MM.1S (cell line): ENCODE measurements at regions not wholly inside any gene's neighbourhood (a gene's known extent, or its start where the extent isn't known, plus 50 kb on each side); places are given as distances from the start of the nearest gene placed in this dataset.

Experiments used
- DNase-seq: peaks from one replicate; pipeline ENCODE4 v3.0.0-alpha.2; 2015
- H2AFZ ChIP-seq: fragments of 300-600 bp; sonication (generic); 2 replicates; pipeline ENCODE4 v1.6.0; 2016; ENCODE audit warnings: antibody characterized with exemption, low read length
- H3F3A ChIP-seq: fragments of 300-600 bp; sonication (generic); 2 replicates; pipeline ENCODE4 v1.6.1; 2016; ENCODE audit warnings: mild to moderate bottlenecking, antibody characterized with exemption, low read length, moderate library complexity, mixed read lengths; ENCODE audit not compliant: insufficient read depth
- H3K27ac ChIP-seq: fragments of 300-600 bp; sonication (generic); 2 replicates; pipeline ENCODE4 v1.5.1; 2016; ENCODE audit warnings: mild to moderate bottlenecking, low read length
- H3K27me3 ChIP-seq: fragments of 300-600 bp; sonication (generic); replicated peaks from 2 replicates; pipeline ENCODE4 v1.6.0; 2016; ENCODE audit warnings: low read length; ENCODE audit not compliant: insufficient read depth
- H3K36me3 ChIP-seq: fragments of 300-600 bp; sonication (generic); replicated peaks from 2 replicates; pipeline ENCODE4 v1.6.1; 2016; ENCODE audit warnings: mild to moderate bottlenecking, low read length, mixed read lengths; ENCODE audit not compliant: insufficient read depth
- H3K4me1 ChIP-seq: fragments of 300-600 bp; sonication (generic); 2 replicates; pipeline ENCODE4 v1.6.1; 2016; ENCODE audit warnings: low read length, mixed read lengths
- H3K4me2 ChIP-seq: fragments of 300-600 bp; sonication (generic); 2 replicates; pipeline ENCODE4 v1.6.0; 2016; ENCODE audit warnings: low read depth, low read length
- H3K4me3 ChIP-seq: fragments of 300-600 bp; sonication (generic); 2 replicates; pipeline ENCODE4 v1.5.1; 2016; ENCODE audit warnings: low read length, mixed read lengths
- H3K79me2 ChIP-seq: fragments of 300-600 bp; sonication (generic); 2 replicates; pipeline ENCODE4 v1.6.1; 2016; ENCODE audit warnings: mixed run types, low read length, mixed read lengths
- H3K9ac ChIP-seq: fragments of 300-600 bp; sonication (generic); 2 replicates; pipeline ENCODE4 v1.6.1; 2016; ENCODE audit warnings: low read length, mixed read lengths
- H3K9me2 ChIP-seq: fragments of 300-600 bp; sonication (generic); replicated peaks from 2 replicates; pipeline ENCODE4 v1.6.1; 2016; ENCODE audit warnings: mild to moderate bottlenecking, low read length, mixed read lengths; ENCODE audit not compliant: insufficient read depth
- H3K9me3 ChIP-seq: fragments of 300-600 bp; sonication (generic); replicated peaks from 2 replicates; pipeline ENCODE4 v1.6.1; 2016; ENCODE audit warnings: mild to moderate bottlenecking, low read length, mixed read lengths; ENCODE audit not compliant: insufficient read depth
- H4K20me1 ChIP-seq: fragments of 300-600 bp; sonication (generic); 2 replicates; pipeline ENCODE4 v1.6.1; 2016; ENCODE audit warnings: mild to moderate bottlenecking, low read length, moderate library complexity, mixed read lengths; ENCODE audit not compliant: insufficient read depth
- CTCF ChIP-seq: fragments of 300-600 bp; sonication (generic); IDR thresholded peaks from 2 replicates; pipeline ENCODE4 v1.5.1; 2016; ENCODE audit warnings: antibody characterized with exemption, low read length, mixed read lengths
- EZH2 ChIP-seq: fragments of 300-600 bp; sonication (generic); optimal IDR thresholded peaks from 2 replicates; pipeline ENCODE3; 2017; ENCODE audit warnings: low read depth, mild to moderate bottlenecking, antibody characterized with exemption, low read length, mixed read lengths
- EZH2phosphoT487 ChIP-seq: fragments of 300-600 bp; sonication (generic); IDR thresholded peaks from 2 replicates; pipeline ENCODE4 v1.6.1; 2018; ENCODE audit warnings: antibody characterized with exemption, low read length

- H3K36me3 ChIP-seq, result no peaks in the 10 kb centered on the region
- no peaks in the 10 kb centered on the region for H3K9me2 ChIP-seq
- no peak for DNase-seq
- no peaks in the 10 kb centered on the region for H3F3A ChIP-seq
- no peak overlapping the region for H3K9ac ChIP-seq
- no peaks in the 10 kb centered on the region for H4K20me1 ChIP-seq
- H3K9me3 ChIP-seq, result no peaks in the 10 kb centered on the region
- no peaks in the 10 kb centered on the region for H3K4me1 ChIP-seq
- H2AFZ ChIP-seq, result no peak overlapping the region
- TF ChIP-seq EZH2phosphoT487 (no peak), EZH2 (no peak), CTCF (no peak)
- no peak overlapping the region for H3K27ac ChIP-seq
- no peak overlapping the region for H3K4me2 ChIP-seq
- no peaks in the 10 kb centered on the region for H3K79me2 ChIP-seq
- H3K27me3 ChIP-seq, result no peaks in the 10 kb centered on the region
- no peak overlapping the region for H3K4me3 ChIP-seq
Observed at GRCh38 chr12:114611145-114612018, 72.6 kb downstream of the TBX3 start.

GRCh38 chr12:114608509-114608908 lies 75.5 kb downstream of the TBX3 start:
- H3K9me3 ChIP-seq, result no peaks in the 10 kb centered on the region
- DNase-seq, result no peak
- H3K27me3 ChIP-seq, result no peaks in the 10 kb centered on the region

GRCh38 chr12:114605918-114606317 lies 78.1 kb downstream of the TBX3 start:
- Histone ChIP-seq H3K4me2 (no peak overlapping the region), H3K79me2 (no peaks in the 10 kb centered on the region), H3K4me3 (no peak overlapping the region), H3K9me3 (no peaks in the 10 kb centered on the region), H3K36me3 (no peaks in the 10 kb centered on the region), H2AFZ (no peak overlapping the region), H3K9ac (no peak overlapping the region), H3K27me3 (no peaks in the 10 kb centered on the region), H3K9me2 (no peaks in the 10 kb centered on the region), H3F3A (no peaks in the 10 kb centered on the region), H3K27ac (no peak overlapping the region), H3K4me1 (no peaks in the 10 kb centered on the region), H4K20me1 (no peaks in the 10 kb centered on the region)
- no peak for DNase-seq
- TF ChIP-seq EZH2, result no peak
- no peak for TF ChIP-seq EZH2phosphoT487
- no peak for TF ChIP-seq CTCF

More at GRCh38 chr12:114608509-114608908, 75.5 kb downstream of the TBX3 start:
- H4K20me1 ChIP-seq, result no peaks in the 10 kb centered on the region
- H3K4me1 ChIP-seq, result no peaks in the 10 kb centered on the region
- no peak for TF ChIP-seq EZH2phosphoT487
- no peak for TF ChIP-seq CTCF
- TF ChIP-seq EZH2, result no peak
- H3K9me2 ChIP-seq, result no peaks in the 10 kb centered on the region
- H3K79me2 ChIP-seq, result no peaks in the 10 kb centered on the region
- H3F3A ChIP-seq, result no peaks in the 10 kb centered on the region
- H3K4me3 ChIP-seq, result no peak overlapping the region
- no peaks in the 10 kb centered on the region for H3K36me3 ChIP-seq
- no peak overlapping the region for H3K4me2 ChIP-seq
- no peak overlapping the region for H3K27ac ChIP-seq
- H3K9ac ChIP-seq, result no peak overlapping the region
- no peak overlapping the region for H2AFZ ChIP-seq
